ENCODE measurements at regions not wholly inside any gene's neighbourhood (a gene's known extent, or its start where the extent isn't known, plus 50 kb on each side); places are given as distances from the start of the nearest gene placed in this dataset.

GRCh38 chr5:67350618-67351201, 154.1 kb upstream of the CD180 start:
- no peak for TF ChIP-seq POLR2A (IDR thresholded peaks at IDR 0.05)
- TF ChIP-seq, protein P1, sequence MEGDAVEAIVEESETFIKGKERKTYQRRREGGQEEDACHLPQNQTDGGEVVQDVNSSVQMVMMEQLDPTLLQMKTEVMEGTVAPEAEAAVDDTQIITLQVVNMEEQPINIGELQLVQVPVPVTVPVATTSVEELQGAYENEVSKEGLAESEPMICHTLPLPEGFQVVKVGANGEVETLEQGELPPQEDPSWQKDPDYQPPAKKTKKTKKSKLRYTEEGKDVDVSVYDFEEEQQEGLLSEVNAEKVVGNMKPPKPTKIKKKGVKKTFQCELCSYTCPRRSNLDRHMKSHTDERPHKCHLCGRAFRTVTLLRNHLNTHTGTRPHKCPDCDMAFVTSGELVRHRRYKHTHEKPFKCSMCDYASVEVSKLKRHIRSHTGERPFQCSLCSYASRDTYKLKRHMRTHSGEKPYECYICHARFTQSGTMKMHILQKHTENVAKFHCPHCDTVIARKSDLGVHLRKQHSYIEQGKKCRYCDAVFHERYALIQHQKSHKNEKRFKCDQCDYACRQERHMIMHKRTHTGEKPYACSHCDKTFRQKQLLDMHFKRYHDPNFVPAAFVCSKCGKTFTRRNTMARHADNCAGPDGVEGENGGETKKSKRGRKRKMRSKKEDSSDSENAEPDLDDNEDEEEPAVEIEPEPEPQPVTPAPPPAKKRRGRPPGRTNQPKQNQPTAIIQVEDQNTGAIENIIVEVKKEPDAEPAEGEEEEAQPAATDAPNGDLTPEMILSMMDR (IDR thresholded peaks at IDR 0.05), result no peak

All from Peyer's patch (tissue), 4 donors.